Left lung (tissue), 4 donors: ENCODE measurements at regions not wholly inside any gene's neighbourhood (a gene's known extent, or its start where the extent isn't known, plus 50 kb on each side); places are given as distances from the start of the nearest gene placed in this dataset.

Source experiments
- ATAC-seq: fragments of 200-7000 bp; cut with Tn5 transposase; one replicate; pipeline ENCODE4 v1.9.1; 2020; ENCODE audit warnings: moderate library complexity
- DNase-seq, 4 donors: peaks; one replicate each; pipeline ENCODE4 v3.0.0-alpha.2; 2013 to 2020
- H3K27ac ChIP-seq, 2 donors: fragments of 200-600 bp; sonication (generic) in 1 of 2; one replicate each; pipeline versions ENCODE4 v1.5.0 to v1.8.0; 2020 to 2021
- H3K27me3 ChIP-seq, 2 donors: fragments of 200-600 bp; sonication (generic) in 1 of 2; one replicate each; pipeline versions ENCODE4 v1.5.0 to v1.8.0; 2020 to 2021
- H3K36me3 ChIP-seq, 2 donors: fragments of 200-600 bp; sonication (generic) in 1 of 2; one replicate each; pipeline versions ENCODE4 v1.5.0 to v1.8.0; 2020 to 2021
- H3K4me1 ChIP-seq, 2 donors: fragments of 200-600 bp; one replicate each; pipeline ENCODE4 v1.8.0; 2021
- H3K4me3 ChIP-seq, 2 donors: fragments of 200-600 bp; sonication (generic) in 1 of 2; one replicate each; pipeline versions ENCODE4 v1.5.0 to v1.8.0; 2020 to 2021; ENCODE audit warnings: mild to moderate bottlenecking in 1 of 2
- H3K9me3 ChIP-seq, 2 donors: fragments of 200-600 bp; sonication (generic) in 1 of 2; one replicate each; pipeline versions ENCODE4 v1.5.0 to v1.8.0; 2020 to 2021
- intact Hi-C, 2 donors: fragments of 100-400 bp; cut with DNase I; formaldehyde crosslinking; loops; one replicate each; pipeline versions ENCODE4 v1.11.2 to v1.14.2; 2022
- TF ChIP-seq, protein P1 (sequence below), 2 donors: fragments of 200-600 bp; sonication (generic) in 1 of 2; IDR thresholded peaks; one replicate each; pipeline versions ENCODE4 v1.5.0 to v1.8.0; 2021; ENCODE audit warnings: antibody characterized with exemption in 2 of 2
- donor health status: DM: no; HTN: yes; CAD: no.
- donor health status: DM: no; HTN: no; CAD: no.

DNA sequence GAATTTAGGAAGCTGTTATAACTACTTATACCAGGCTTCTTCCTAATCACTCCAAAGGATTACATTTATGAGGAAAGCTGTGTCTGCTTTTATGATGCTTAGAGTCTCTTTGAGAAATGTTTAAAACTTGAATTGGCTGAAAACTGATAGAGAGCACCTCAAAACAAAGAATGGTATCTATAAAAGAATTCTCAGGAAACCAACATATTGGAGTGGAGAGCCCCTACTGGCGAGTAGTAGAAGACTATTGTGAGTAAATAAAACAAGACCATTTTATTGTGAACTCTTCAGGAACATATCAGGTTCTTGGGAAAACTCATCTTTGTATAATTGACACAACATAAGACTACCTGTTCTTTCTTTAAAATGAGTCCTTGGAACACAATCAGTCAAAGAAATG is 578.6 kb downstream of the RERGL start:
- intact Hi-C loops, result no loop called here
- TF ChIP-seq, protein P1, sequence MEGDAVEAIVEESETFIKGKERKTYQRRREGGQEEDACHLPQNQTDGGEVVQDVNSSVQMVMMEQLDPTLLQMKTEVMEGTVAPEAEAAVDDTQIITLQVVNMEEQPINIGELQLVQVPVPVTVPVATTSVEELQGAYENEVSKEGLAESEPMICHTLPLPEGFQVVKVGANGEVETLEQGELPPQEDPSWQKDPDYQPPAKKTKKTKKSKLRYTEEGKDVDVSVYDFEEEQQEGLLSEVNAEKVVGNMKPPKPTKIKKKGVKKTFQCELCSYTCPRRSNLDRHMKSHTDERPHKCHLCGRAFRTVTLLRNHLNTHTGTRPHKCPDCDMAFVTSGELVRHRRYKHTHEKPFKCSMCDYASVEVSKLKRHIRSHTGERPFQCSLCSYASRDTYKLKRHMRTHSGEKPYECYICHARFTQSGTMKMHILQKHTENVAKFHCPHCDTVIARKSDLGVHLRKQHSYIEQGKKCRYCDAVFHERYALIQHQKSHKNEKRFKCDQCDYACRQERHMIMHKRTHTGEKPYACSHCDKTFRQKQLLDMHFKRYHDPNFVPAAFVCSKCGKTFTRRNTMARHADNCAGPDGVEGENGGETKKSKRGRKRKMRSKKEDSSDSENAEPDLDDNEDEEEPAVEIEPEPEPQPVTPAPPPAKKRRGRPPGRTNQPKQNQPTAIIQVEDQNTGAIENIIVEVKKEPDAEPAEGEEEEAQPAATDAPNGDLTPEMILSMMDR (IDR thresholded peaks at IDR 0.05), result no peak
- Histone ChIP-seq H3K4me1 (no peaks in the 10 kb centered on the region), H3K4me3 (no peak overlapping the region), H3K27me3 (no peaks in the 10 kb centered on the region), H3K9me3 (no peaks in the 10 kb centered on the region), H3K36me3 (no peaks in the 10 kb centered on the region), H3K27ac (no peak overlapping the region)
- DNase-seq, result no peak
- no peak for ATAC-seq

DNA sequence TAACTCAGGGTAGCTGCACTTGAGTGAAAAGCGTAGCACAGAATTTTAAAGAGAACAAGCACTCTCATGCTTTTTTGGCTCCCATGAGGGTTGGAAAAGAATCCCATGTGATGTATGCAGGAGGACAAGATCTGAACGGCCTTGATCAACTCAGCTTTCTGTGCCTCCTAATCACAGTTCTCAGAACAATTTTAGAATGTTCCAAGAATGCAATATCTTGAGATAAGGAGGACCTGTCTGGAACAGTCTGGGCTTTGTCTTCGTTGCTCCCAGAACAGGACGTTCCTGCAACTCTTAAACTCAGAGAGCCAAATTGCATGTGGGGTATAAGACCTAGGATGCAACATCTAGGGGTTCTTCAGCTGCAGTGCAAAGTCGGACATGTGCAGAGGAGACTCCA is 582.7 kb downstream of the RERGL start:
- Histone ChIP-seq H3K4me1 (no peaks in the 10 kb centered on the region), H3K27me3 (no peaks in the 10 kb centered on the region), H3K9me3 (no peaks in the 10 kb centered on the region), H3K36me3 (no peaks in the 10 kb centered on the region), H3K4me3 (no peak overlapping the region), H3K27ac (no peak overlapping the region)
- DNase-seq (no peak), ATAC-seq (no peak)
- TF ChIP-seq, protein P1 (IDR thresholded peaks at IDR 0.05), result no peak
- intact Hi-C loops, result no loop called here

DNA sequence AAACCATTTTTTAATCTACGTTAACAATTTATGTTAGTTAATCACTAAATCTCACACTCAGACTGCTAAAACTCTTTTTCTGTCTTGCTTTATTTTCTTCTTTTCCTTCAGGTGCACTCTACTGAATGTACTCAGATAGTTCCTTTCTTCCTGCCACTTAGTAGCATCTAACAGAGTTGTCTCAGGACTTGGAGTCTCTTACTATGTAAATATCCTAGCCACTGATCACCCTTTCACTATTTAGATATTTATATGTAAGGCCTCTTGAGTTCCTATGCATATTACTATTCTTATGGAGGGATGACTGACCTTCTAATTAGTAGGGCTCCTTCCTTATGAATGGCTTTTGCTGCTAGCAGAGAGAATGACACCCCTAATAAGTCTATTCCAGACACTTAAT is 586.3 kb downstream of the RERGL start:
- H3K36me3 ChIP-seq, result no peaks in the 10 kb centered on the region
- no peaks in the 10 kb centered on the region for H3K9me3 ChIP-seq
- H3K4me3 ChIP-seq, result no peak overlapping the region
- H3K27ac ChIP-seq, result no peak overlapping the region
- no peaks in the 10 kb centered on the region for H3K27me3 ChIP-seq
- DNase-seq (no peak), ATAC-seq (no peak)
- intact Hi-C loops, result no loop called here
- H3K4me1 ChIP-seq, result no peaks in the 10 kb centered on the region
- TF ChIP-seq, protein P1 (IDR thresholded peaks at IDR 0.05), result no peak

DNA sequence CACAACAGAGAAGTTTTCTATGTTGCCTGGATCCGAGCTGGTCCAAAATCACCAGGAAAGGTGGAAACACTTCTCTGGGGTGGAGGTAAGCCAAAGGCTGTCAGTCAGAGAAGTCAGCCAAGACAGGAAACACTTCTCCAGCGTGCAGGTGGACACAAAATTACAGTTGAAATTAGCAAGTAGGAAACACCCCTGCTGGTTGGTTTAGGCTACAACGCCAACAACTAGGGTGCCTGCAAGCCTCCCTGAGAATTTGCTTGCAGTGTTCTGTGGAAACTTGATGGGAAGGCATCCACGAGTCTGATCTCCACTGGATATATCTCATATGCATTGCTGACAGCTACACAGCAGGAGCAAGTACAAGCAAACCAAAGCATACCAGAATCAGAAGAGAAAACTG is 600.5 kb downstream of the RERGL start:
- Histone ChIP-seq H3K36me3 (no peaks in the 10 kb centered on the region), H3K27me3 (no peaks in the 10 kb centered on the region), H3K4me1 (no peaks in the 10 kb centered on the region), H3K9me3 (no peaks in the 10 kb centered on the region), H3K27ac (no peak overlapping the region), H3K4me3 (no peak overlapping the region)
- no peak for ATAC-seq
- TF ChIP-seq, protein P1 (IDR thresholded peaks at IDR 0.05), result no peak
- DNase-seq, result no peak
- intact Hi-C loops, result no loop called here

DNA sequence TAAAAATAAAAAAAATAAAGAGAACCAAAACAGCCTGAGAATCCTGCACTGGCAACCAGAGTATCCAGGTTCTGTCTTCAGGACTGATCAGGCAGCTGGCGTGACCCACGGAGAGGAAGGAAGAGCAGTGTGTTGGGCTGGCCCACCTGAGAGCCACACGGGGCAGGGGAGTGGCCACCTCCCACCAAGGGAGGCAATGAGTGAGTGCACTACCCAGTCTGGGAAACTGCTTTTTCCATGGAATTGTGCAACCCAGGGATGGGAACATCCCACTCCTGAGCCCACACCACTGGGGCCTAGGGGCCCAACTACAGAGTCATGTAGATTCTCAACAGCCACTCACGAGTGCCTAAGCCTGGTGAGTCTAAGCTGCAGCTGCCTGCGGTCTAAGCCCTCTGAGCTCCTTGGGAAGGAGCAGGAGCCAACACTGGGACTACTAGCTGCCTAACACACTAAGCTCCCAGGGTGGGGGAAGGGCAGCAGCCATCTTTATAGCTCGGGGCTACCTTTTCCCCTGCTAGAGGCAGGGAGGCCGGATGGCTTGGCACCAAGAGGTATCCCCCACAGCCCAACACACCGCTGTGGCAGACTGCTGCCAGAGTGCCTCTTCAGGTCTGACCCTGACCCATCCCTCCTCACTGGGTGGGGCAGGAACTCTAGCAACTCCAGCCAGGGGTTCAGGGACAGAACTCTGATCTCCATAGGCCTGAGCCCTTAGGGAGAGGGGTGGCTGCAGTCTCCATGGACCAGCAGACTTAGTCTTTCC is 610.9 kb downstream of the RERGL start:
- ATAC-seq, result no peak
- TF ChIP-seq, protein P1 (IDR thresholded peaks at IDR 0.05), result no peak
- no peak overlapping the region for H3K4me3 ChIP-seq
- no peak overlapping the region for H3K27ac ChIP-seq
- H3K4me1 ChIP-seq, result no peaks in the 10 kb centered on the region
- intact Hi-C loops, result no loop called here
- no peaks in the 10 kb centered on the region for H3K36me3 ChIP-seq
- peak in 1 of 4 donors; percentile 37 for DNase-seq
- H3K27me3 ChIP-seq, result no peaks in the 10 kb centered on the region
- H3K9me3 ChIP-seq, result peaks cover 0 to 59% of the 10 kb centered on the region in 2 donors
